ENCODE measurements at regions not wholly inside any gene's neighbourhood (a gene's known extent, or its start where the extent isn't known, plus 50 kb on each side); places are given as distances from the start of the nearest gene placed in this dataset.
"Not testable (repeated sequence)": the region's sequence is repeated elsewhere in the genome, so short reads cannot be mapped to it uniquely, and the experiment has no call there.

DNA sequence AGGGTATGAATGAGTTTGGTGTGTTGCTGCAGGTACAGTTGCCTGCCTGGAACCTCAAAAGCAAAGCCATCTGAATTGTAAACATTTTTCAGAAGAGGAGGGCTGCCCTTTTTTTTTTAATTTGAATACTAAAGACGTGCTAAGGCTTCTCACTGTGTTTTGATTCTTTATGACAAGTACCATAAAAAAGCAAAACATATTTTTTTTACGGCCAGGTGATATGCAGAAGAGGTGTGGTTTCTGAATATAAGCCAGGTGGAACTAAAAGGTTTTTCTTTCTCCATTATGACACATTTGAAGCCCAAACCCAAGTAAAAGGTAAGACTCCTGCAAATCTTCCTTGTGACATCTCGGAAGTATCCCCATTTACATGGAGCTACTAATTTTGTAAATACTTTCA is 246.3 kb downstream of the IRS1 start:
- no peak for DNase-seq
- intact Hi-C loops (cut with DNase I), result no loop called here
- no peak for ATAC-seq (ENCODE audit: poor library complexity)

DNA sequence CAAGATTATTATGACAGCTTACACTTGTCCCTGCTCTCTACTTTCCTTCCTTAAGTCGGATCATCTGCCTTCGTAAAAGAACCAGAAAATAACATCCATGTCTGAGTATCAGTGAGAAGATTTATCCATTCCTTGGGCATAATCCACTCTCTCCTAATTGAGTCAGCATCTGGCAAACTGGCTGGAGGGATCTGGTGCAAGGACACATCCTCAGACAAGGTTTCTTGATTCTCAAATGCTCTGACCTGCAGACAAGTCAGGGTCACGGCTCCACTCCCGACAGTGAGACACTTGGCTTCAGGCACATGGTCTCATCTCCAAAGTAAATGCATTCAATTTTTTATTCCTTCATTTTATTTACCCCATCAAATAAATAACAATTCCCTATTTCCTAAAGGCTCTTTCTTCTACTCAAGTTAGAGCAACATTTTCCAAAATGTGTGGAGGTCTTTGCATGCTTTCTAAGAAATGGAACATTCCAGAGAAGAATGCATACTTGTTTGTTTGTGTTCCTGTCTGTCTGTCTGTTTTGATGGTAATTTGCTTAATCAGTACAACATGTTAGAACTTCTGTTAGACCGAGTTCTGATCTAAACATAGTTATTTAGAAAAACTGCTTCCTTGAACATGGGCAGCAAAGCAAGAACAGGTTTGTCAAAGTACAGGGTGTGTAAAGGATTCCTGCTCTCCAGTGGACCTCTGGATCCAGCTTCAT is 246.9 kb downstream of the IRS1 start:
- ATAC-seq (ENCODE audit: poor library complexity) (no peak), DNase-seq (no peak)
- intact Hi-C loops (cut with DNase I), result no loop called here

DNA sequence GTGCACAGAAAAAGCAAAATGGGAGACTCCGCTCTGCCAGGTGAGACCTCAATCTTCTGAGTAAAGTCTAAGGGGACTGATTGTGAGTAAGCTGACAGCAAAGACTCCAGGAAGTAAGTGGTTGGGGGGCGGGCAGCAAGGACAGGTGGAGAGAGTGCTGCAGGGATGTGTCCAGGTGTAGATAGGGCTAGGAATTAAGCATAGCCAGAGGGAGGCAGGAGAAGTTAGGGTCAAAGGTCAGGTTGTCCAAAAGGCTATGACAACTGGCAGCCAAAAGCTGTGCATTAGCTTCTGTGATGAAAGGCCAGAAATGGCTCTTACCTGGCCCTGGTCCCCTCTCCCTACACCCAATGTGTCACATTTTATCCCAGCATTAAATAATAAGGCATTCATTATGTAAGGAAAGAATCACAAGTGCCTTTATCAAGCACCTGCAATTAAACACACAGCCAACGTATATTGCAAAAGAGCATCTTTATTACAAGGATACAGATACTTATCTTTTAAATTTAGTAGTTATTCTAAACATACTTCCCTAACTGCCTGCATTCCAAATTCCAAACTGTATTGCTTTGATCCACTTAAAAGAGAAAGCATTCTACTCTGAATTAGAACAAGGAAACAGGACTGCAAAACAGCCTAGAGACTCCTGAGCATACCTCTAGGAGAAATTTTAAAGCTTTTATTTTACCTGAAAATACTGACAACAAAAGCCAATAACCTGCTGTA is 247.9 kb downstream of the IRS1 start:
- DNase-seq, result no peak
- intact Hi-C loops (cut with DNase I), result no loop called here
- no peak for ATAC-seq (ENCODE audit: poor library complexity)

DNA sequence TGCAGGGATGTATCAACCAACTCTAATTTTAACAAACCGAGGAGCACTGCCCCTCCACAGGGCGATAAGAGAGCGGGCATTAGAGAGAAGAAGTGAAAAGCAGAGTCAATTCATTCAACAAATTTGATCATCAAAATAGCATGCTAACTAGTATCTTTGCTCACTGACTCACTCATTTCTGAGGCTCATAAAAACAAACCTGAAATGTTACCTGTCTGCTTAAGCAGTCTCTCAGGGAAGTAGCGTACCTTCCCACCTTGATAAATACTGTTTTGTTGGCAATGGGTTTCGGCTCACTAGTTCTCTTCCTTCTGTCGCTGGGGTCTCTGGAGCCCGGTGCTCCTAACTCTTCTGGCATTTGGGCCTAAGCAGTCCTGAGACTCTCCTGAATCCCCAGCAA is 248.8 kb downstream of the IRS1 start:
- DNase-seq (no peak), ATAC-seq (ENCODE audit: poor library complexity) (no peak)
- intact Hi-C loops (cut with DNase I), result no loop called here

DNA sequence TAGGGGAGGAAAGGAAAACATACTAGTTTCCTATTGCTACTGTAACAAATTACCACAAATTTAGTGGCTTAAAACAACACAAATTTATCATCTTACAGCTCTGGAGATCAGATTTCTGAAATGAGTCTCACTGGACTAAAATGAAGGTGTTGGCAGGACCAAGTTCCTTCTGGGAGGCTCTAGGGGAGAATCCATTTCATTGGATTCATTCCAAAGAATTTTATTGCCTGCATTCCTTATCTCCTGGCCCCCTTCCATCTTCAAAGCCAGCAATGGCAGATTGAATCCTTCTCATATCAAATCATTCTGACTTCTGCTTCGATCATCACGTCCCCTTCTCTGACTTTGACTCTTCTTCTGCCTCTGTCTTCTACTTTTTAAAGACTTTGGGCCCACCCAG is 250.9 kb downstream of the IRS1 start:
- intact Hi-C loops (cut with DNase I), result no loop called here
- no peak for DNase-seq
- ATAC-seq (ENCODE audit: poor library complexity), result no peak

DNA sequence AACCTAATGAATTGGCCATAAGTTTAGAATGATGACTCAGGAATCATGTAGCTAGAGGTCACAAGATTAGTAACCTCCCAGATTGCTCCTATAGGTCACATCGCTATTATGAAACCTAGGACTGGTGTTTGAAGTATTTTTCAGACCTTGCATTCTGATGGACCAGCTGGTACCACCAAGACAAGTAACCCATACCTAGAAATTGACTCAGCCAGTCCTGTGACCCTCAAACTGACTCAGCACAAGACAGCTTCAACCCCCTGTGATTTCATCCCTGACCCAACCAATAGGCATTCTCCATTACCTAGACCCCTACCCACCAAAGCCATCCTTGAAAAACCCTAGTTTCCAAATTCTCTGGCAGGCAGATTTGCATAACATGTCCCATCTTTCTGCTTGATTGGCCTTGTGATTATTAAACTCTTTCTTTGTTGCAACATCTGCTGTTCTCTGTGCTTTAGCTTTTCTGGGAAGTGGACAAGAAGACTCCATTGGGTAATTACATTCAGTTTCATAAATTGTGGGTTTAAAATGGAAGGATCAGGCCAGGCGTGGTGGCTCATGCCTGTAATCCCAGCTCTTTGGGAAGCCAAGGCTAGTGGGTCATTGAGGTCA is 254.9 kb downstream of the IRS1 start:
- no peak for DNase-seq
- no peak for ATAC-seq (ENCODE audit: poor library complexity)
- intact Hi-C loops (cut with DNase I), result no loop called here

DNA sequence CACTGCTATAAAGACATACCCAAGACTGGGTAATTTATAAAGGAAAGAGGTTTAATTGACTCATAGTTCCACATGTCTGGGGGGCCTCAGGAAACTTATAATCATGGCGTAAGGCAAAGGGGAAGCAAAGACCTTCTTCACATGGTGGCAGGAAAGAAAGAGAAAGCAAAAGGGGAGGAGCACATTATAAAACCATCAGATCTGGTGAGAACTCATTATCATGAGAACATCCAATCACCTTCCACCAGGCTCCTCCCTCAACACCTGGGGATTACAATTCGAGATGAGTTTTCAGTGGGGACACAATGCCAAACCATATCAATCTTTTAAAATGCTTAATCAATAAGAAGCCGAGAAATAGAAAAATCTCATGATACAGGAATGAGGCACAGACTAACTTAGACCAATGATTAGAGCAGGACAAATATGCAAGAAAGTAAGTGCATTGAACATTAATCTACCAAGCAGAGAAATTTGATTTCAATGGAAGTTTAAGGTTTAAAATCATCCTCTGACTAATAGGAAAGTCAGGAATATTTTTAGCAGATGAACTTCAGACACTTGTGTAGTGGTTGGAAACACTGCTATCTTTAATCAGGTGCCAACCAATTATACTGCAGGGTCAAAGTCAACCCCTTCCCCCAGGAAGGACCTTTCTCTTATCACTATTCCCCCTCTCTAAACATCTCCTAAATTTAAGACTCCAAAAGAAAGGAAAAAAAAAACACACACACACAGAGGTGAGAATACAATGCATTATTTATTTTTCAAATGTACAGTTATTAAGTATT is 259.2 kb downstream of the IRS1 start:
- intact Hi-C loops (cut with DNase I), result no loop called here
- DNase-seq (no peak), ATAC-seq (ENCODE audit: poor library complexity) (peak; percentile 39)

DNA sequence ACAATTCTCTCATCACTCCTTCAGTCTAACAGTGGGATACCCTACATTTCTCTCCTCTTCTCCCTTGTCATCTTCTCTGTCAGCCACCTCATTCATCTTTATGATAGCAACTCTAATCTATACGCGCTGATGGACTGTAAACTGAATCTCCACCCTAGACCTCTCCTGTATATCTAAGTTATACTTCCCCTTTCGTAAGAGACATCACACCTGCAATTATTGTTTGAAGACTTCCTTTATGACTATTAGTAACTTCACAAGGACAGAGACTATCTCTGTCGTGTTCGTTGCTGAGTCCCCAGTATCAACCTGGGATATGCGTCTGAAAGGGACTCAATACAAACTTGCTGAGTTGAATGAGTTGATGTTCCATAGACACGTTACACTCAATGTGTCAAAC is 263.2 kb downstream of the IRS1 start:
- DNase-seq, result no peak
- intact Hi-C loops (cut with DNase I), result no loop called here
- ATAC-seq (ENCODE audit: poor library complexity), result no peak

DNA sequence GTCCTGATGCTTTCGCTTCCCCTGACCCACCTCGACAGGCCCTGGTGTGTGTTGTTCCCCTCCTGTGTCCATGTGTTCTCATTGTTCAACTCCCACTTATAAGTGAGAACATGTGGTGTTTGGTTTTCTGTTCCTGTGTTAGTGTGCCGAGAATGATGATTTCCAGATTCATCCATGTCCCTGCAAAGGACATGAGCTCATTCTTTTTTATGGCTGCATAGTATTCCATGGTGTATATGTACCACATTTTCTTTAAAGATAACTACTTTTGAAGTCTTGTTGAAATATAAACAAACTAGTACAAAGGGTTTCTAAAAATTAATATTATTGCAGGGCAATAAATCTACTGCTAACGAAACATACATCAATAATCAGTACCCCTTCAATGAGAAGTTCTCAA is 266.6 kb downstream of the IRS1 start:
- DNase-seq; ATAC-seq (ENCODE audit: poor library complexity); intact Hi-C loops (cut with DNase I): not testable (repeated sequence)

DNA sequence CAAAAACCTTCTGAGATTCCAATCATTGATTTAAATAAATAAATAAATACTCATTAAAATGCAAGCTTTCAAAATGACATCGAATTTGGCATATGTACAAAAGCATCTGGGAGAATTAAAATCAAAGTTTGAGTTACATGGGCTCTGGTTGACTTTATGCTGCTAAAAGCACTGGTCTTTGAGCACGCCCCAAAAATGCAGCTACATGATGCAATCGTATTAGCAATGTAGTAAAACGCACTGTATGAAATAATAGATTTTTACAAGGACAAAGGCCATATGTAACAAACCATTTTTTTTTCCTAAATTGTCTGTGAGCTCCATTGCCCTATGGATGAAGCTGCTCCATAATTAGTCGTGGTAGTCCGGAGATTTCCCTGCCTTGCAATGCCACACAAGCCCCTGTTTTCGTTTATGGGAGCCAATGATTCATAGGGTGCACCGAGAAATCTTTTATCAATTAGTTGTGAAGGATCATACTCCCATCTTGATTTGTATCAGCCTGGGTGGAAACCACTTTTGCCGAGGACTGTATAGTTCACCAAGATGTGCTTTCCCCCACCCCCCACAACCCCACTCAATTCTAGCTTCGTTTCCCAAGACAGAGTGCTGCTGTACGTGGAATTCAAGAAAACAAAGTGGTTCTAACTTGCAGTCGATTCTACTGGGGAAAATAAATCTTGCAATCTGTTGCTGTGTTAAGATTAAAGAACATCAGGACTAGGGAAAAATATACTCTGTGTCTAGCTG is 268.4 kb downstream of the IRS1 start:
- DNase-seq (no peak), ATAC-seq (ENCODE audit: poor library complexity) (no peak)
- intact Hi-C loops (cut with DNase I), result no loop called here

DNA sequence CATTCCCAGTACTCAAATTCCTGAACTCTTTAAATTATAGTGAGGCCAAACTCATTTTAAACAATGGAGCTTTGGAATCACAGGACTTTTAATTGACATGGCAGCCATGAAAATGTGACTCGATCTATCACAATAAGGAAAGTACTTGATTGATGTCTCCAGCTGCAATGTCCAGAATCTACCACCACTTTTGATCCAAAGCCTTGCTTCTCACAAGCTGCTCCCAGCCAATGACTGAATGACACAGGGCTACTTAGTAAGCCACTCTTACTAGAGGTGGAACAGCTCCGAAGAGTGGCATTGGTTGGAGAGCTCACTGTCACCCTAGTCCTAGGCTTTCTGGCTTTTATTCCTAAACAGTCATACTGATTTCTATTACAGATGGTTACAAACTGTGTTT is 270.1 kb downstream of the IRS1 start:
- ATAC-seq (ENCODE audit: poor library complexity) (no peak), DNase-seq (no peak)
- intact Hi-C loops (cut with DNase I), result no loop called here

DNA sequence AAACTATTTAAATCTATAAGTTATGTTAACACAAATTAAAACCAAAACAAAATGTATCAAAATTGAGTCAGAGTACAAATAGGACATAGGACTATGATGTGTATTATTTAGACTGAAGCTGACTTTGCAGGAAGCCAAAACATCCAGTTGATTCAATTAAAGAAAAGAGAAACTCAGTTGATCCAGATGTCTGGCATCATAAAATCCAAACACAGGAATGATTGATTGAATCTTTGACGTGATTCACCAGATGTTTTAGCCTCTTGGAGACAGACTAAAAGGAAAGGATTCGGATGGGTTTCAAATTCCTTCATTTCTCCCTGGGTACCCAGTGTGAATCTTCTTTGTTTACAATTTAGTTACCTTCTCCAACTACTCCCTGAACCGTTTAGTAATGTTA is 272.9 kb downstream of the IRS1 start:
- intact Hi-C loops (cut with DNase I), result no loop called here
- ATAC-seq (ENCODE audit: poor library complexity) (no peak), DNase-seq (no peak)

DNA sequence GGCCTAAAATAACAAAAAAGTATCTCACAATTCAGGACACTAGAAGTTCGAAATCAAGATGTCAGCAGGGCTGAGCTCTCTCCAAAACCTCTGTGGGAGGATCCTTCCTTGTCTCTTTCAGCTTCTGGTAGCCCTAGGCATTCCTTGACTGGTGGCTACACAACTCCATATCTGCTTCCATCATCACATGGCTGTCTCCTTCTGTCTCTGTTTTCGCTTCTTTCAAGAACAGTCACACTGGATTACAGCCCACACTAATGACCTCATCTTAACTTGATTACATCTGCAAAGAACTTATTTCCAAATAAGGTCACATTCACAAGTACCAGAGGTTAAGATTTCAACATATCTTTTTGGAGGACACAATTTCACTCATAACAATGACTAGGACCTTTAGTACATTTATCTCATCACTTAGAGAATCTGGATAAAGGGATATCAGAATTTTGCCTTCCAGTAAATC is 275.2 kb downstream of the IRS1 start:
- intact Hi-C loops (cut with DNase I), result no loop called here
- ATAC-seq (ENCODE audit: poor library complexity), result peak; percentile 62
- DNase-seq, result no peak

DNA sequence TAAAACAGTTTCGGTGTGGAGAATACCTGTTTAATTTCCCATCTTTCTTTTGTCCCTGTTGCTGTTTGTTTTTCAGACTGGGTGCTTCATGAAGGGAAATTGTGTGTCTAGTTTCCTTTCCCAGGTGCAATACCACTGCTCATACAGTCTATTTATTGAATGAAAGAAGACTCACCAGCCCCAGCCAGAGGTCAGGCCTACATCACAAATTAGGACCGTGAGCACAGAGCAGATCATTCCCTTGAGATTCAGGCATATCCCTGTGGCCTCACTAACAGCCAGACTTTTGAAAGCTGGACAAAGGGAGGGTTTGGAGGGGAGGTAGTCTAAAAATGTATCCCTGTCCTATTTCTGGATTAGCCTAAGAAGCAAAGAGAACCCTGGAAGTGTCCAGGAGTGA is 278.9 kb downstream of the IRS1 start:
- ATAC-seq (ENCODE audit: poor library complexity) (no peak), DNase-seq (no peak)
- intact Hi-C loops (cut with DNase I), result no loop called here

DNA sequence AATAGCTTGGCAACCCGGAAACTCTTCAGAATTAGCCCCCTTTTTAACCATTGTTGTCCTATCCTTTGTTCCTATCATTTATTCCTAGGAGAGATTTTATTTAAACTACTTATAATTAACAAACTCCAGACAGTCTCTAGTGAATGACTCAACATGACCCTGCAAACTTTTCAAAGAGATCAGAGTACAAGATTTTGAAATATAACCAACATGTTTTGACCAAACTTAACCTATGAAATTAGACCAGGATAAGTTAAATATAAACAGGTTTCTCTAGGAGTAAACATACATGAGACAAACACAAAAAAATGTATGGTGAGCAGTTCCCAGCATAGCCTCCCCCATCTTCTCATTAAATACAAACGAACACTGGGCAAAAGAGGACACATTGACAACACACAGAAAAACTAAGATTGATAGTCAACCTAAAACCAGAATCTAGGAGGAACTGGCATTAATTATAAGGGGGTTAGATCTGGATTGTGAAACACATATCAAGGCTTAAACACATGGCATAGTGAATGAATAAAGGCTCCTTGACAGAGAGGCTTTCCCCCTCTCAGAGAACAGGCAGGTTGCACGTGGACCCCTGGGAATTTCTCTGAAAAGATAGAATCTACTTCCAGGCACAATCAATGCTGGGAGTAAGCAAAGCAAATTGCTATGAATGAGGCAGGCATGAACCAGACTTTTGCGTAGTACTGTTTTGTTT is 284.1 kb downstream of the IRS1 start:
- DNase-seq (no peak), ATAC-seq (ENCODE audit: poor library complexity) (no peak)
- intact Hi-C loops (cut with DNase I), result no loop called here

DNA sequence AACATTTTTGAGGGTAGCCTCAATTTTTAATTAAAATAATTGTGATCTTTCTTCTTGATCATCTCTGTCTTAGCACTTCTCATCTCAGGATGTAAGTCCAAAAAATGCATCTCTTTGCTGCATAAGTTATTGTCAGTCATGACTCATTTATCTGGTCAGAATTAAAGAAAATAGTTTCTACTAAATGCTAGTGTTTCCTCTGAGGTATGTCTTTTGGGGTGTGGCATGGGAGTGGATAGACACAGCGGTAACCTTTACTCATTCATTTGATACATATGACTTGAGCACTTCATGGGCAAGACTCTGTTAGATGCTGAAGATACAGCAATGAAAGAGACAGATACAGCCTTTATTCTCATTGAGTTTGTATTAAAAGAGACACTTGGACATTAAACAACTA is 284.7 kb downstream of the IRS1 start:
- intact Hi-C loops (cut with DNase I), result no loop called here
- DNase-seq (no peak), ATAC-seq (ENCODE audit: poor library complexity) (no peak)

DNA sequence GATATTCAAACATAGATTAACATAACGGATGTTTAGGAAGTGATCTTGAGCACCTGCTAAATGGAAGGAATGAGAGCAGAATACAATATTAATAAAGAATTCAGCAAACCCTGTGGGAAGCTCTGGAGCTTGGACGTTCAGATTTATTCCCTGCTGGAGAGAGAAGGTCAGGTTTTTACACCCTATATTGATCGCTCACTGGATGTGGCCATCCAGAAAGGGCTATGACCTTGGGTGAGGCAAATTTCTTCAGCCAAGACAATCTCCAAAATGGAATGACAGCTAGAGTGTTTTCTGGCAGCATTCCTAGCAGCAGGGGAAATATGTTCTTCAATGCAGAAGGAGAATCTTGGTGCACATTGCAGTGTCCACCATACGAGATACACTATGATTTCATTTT is 288.3 kb downstream of the IRS1 start:
- intact Hi-C loops (cut with DNase I), result no loop called here
- ATAC-seq (ENCODE audit: poor library complexity), result no peak
- DNase-seq, result no peak

DNA sequence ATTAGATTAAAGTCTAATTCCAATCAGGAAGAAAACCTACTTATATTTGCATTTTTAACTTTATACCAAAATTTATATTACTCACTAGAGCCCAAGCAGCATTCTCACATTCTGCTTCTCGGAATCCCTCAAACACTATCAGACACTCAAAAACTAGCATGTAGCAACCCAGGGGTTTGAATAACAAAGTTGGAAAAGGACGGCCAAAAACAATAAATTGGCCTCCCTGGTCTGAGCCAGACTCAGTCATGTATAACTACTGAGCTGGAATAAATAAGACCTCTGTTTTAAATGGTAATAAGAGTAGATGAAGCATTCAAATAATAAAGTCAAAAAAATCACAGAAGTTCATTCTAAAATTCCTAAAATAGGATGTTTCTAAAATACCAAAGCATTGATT is 290.9 kb downstream of the IRS1 start:
- ATAC-seq (ENCODE audit: poor library complexity) (no peak), DNase-seq (no peak)
- intact Hi-C loops (cut with DNase I), result no loop called here

Measured in Right ventricle myocardium superior (tissue), 1 donor.